ENCODE measurements at regions not wholly inside any gene's neighbourhood (a gene's known extent, or its start where the extent isn't known, plus 50 kb on each side); places are given as distances from the start of the nearest gene placed in this dataset.
A peak's percentile ranks its signal among the peaks of the same experiment; 100 is the strongest.

GRCh38 chr12:89280833-89281538 lies 71.3 kb downstream of the DUSP6 start:
- no peaks in the 10 kb centered on the region for H3K27me3 ChIP-seq (ENCODE audit: control insufficient read depth in 3 of 3, insufficient read depth in 3 of 3, low read depth in 1 of 3, low read length in 3 of 3)
- H3K27ac ChIP-seq (replicated peaks; ENCODE audit: low read length), result no peak overlapping the region
- H3K4me1 ChIP-seq (ENCODE audit: control insufficient read depth in 2 of 2, insufficient read depth in 1 of 2, low read depth in 1 of 2, low read length in 2 of 2), result peaks cover 2 to 9% of the 10 kb centered on the region in 2 donors
- H4K91ac ChIP-seq (ENCODE audit: low read depth, low read length, poor library complexity), result no peak overlapping the region
- no peak for DNase-seq (ENCODE audit: low spot score)
- H2BK12ac ChIP-seq (ENCODE audit: low read length), result no peak overlapping the region
- H3K36me3 ChIP-seq (replicated peaks in 1 of 2; ENCODE audit: control insufficient read depth in 2 of 2, insufficient read depth in 2 of 2, low read length in 2 of 2), result no peaks in the 10 kb centered on the region
- no peak overlapping the region for H2BK15ac ChIP-seq (ENCODE audit: low read length)
- H3K14ac ChIP-seq (ENCODE audit: low read length), result no peak overlapping the region
- no peak overlapping the region for H3K4ac ChIP-seq (ENCODE audit: low read length)
- no peak overlapping the region for H3K9ac ChIP-seq (ENCODE audit: low read depth, low read length, poor library complexity)
- H3K18ac ChIP-seq (ENCODE audit: low read length), result no peak overlapping the region
- no peaks in the 10 kb centered on the region for H3K9me3 ChIP-seq (replicated peaks in 1 of 2; ENCODE audit: control insufficient read depth in 2 of 2, insufficient read depth in 1 of 2, low read depth in 1 of 2, low read length in 2 of 2)
- no peak overlapping the region for H2AK5ac ChIP-seq (ENCODE audit: low read depth, low read length)
- no peak overlapping the region for H2BK5ac ChIP-seq (ENCODE audit: low read length)
- peak overlapping the region in 1 of 2 donors; percentile 4 for H3K4me3 ChIP-seq (ENCODE audit: low read length in 2 of 2)
- WGBS, 2 donors (ENCODE audit: extremely low coverage in 2 of 2, insufficient read length in 2 of 2, insufficient replicate concordance in 1 of 2), result no CpG with 5 or more reads among the region's 5 CpGs
- H4K8ac ChIP-seq (ENCODE audit: low read depth, low read length), result no peak overlapping the region
- H2BK120ac ChIP-seq (ENCODE audit: low read depth, low read length), result no peak overlapping the region
- H2AFZ ChIP-seq (ENCODE audit: low read length), result peak overlapping the region; percentile 82
- no peaks in the 10 kb centered on the region for H3K79me1 ChIP-seq (ENCODE audit: low read depth, low read length)
- no peak overlapping the region for H3K4me2 ChIP-seq (ENCODE audit: insufficient read depth, low read length, poor library complexity, severe bottlenecking)
- no peak overlapping the region for H3K23ac ChIP-seq (ENCODE audit: low read depth, low read length, poor library complexity)

- Histone ChIP-seq H2AK5ac (ENCODE audit: low read depth, low read length) (no peak overlapping the region), H4K91ac (ENCODE audit: low read depth, low read length, poor library complexity) (no peak overlapping the region), H3K14ac (ENCODE audit: low read length) (no peak overlapping the region), H3K79me1 (ENCODE audit: low read depth, low read length) (no peaks in the 10 kb centered on the region), H3K36me3 (replicated peaks in 1 of 2; ENCODE audit: control insufficient read depth in 2 of 2, insufficient read depth in 2 of 2, low read length in 2 of 2) (no peaks in the 10 kb centered on the region), H3K4ac (ENCODE audit: low read length) (no peak overlapping the region), H3K18ac (ENCODE audit: low read length) (no peak overlapping the region), H4K8ac (ENCODE audit: low read depth, low read length) (no peak overlapping the region), H2BK5ac (ENCODE audit: low read length) (no peak overlapping the region), H3K4me1 (ENCODE audit: control insufficient read depth in 2 of 2, insufficient read depth in 1 of 2, low read depth in 1 of 2, low read length in 2 of 2) (peaks cover 2 to 9% of the 10 kb centered on the region in 2 donors), H3K27ac (replicated peaks; ENCODE audit: low read length) (no peak overlapping the region), H3K4me2 (ENCODE audit: insufficient read depth, low read length, poor library complexity, severe bottlenecking) (no peak overlapping the region), H2BK12ac (ENCODE audit: low read length) (no peak overlapping the region), H2BK120ac (ENCODE audit: low read depth, low read length) (no peak overlapping the region), H3K27me3 (ENCODE audit: control insufficient read depth in 3 of 3, insufficient read depth in 3 of 3, low read depth in 1 of 3, low read length in 3 of 3) (no peaks in the 10 kb centered on the region), H3K9me3 (replicated peaks in 1 of 2; ENCODE audit: control insufficient read depth in 2 of 2, insufficient read depth in 1 of 2, low read depth in 1 of 2, low read length in 2 of 2) (no peaks in the 10 kb centered on the region), H2BK15ac (ENCODE audit: low read length) (no peak overlapping the region), H2AFZ (ENCODE audit: low read length) (no peak overlapping the region), H3K9ac (ENCODE audit: low read depth, low read length, poor library complexity) (no peak overlapping the region), H3K4me3 (ENCODE audit: low read length in 2 of 2) (no peak overlapping the region), H3K23ac (ENCODE audit: low read depth, low read length, poor library complexity) (no peak overlapping the region)
- no CpG with 5 or more reads among the region's 4 CpGs for WGBS, 2 donors (ENCODE audit: extremely low coverage in 2 of 2, insufficient read length in 2 of 2, insufficient replicate concordance in 1 of 2)
- DNase-seq (ENCODE audit: low spot score), result no peak
Observed at GRCh38 chr12:89279499-89279898, 72.8 kb downstream of the DUSP6 start.

- no peak overlapping the region for H4K91ac ChIP-seq (ENCODE audit: low read depth, low read length, poor library complexity)
- no peak overlapping the region for H3K27ac ChIP-seq (replicated peaks; ENCODE audit: low read length)
- no peak overlapping the region for H3K4me2 ChIP-seq (ENCODE audit: insufficient read depth, low read length, poor library complexity, severe bottlenecking)
- no peak overlapping the region for H3K14ac ChIP-seq (ENCODE audit: low read length)
- no peaks in the 10 kb centered on the region for H3K27me3 ChIP-seq (ENCODE audit: control insufficient read depth in 3 of 3, insufficient read depth in 3 of 3, low read depth in 1 of 3, low read length in 3 of 3)
- H3K79me1 ChIP-seq (ENCODE audit: low read depth, low read length), result no peaks in the 10 kb centered on the region
- H2BK5ac ChIP-seq (ENCODE audit: low read length), result no peak overlapping the region
- no peak overlapping the region for H3K18ac ChIP-seq (ENCODE audit: low read length)
- H3K4me1 ChIP-seq (ENCODE audit: control insufficient read depth in 2 of 2, insufficient read depth in 1 of 2, low read depth in 1 of 2, low read length in 2 of 2), result peaks cover 2 to 9% of the 10 kb centered on the region in 2 donors
- no peak for DNase-seq (ENCODE audit: low spot score)
- H3K4ac ChIP-seq (ENCODE audit: low read length), result no peak overlapping the region
- no peak overlapping the region for H4K8ac ChIP-seq (ENCODE audit: low read depth, low read length)
- H3K23ac ChIP-seq (ENCODE audit: low read depth, low read length, poor library complexity), result no peak overlapping the region
- no peak overlapping the region for H2AK5ac ChIP-seq (ENCODE audit: low read depth, low read length)
- no peak overlapping the region for H2BK120ac ChIP-seq (ENCODE audit: low read depth, low read length)
- no peaks in the 10 kb centered on the region for H3K36me3 ChIP-seq (replicated peaks in 1 of 2; ENCODE audit: control insufficient read depth in 2 of 2, insufficient read depth in 2 of 2, low read length in 2 of 2)
- WGBS, 2 donors (ENCODE audit: extremely low coverage in 2 of 2, insufficient read length in 2 of 2, insufficient replicate concordance in 1 of 2), result no CpG with 5 or more reads among the region's 6 CpGs
- H2AFZ ChIP-seq (ENCODE audit: low read length), result no peak overlapping the region
- H3K4me3 ChIP-seq (ENCODE audit: low read length in 2 of 2), result no peak overlapping the region
- no peak overlapping the region for H2BK12ac ChIP-seq (ENCODE audit: low read length)
- H2BK15ac ChIP-seq (ENCODE audit: low read length), result no peak overlapping the region
- no peaks in the 10 kb centered on the region for H3K9me3 ChIP-seq (replicated peaks in 1 of 2; ENCODE audit: control insufficient read depth in 2 of 2, insufficient read depth in 1 of 2, low read depth in 1 of 2, low read length in 2 of 2)
- H3K9ac ChIP-seq (ENCODE audit: low read depth, low read length, poor library complexity), result no peak overlapping the region
Observed at GRCh38 chr12:89278862-89279261, 73.4 kb downstream of the DUSP6 start.

- H2AK5ac ChIP-seq (ENCODE audit: low read depth, low read length), result no peak overlapping the region
Observed at GRCh38 chr12:89278169-89278568, 74.1 kb downstream of the DUSP6 start.

More at GRCh38 chr12:89278169-89278568, 74.1 kb downstream of the DUSP6 start:
- Histone ChIP-seq H3K9me3 (replicated peaks in 1 of 2; ENCODE audit: control insufficient read depth in 2 of 2, insufficient read depth in 1 of 2, low read depth in 1 of 2, low read length in 2 of 2) (no peaks in the 10 kb centered on the region), H3K4me2 (ENCODE audit: insufficient read depth, low read length, poor library complexity, severe bottlenecking) (no peak overlapping the region), H3K4me3 (ENCODE audit: low read length in 2 of 2) (no peak overlapping the region), H2BK120ac (ENCODE audit: low read depth, low read length) (no peak overlapping the region), H3K14ac (ENCODE audit: low read length) (no peak overlapping the region), H4K8ac (ENCODE audit: low read depth, low read length) (no peak overlapping the region), H3K23ac (ENCODE audit: low read depth, low read length, poor library complexity) (no peak overlapping the region), H2BK5ac (ENCODE audit: low read length) (no peak overlapping the region), H2BK12ac (ENCODE audit: low read length) (no peak overlapping the region), H3K18ac (ENCODE audit: low read length) (no peak overlapping the region), H3K9ac (ENCODE audit: low read depth, low read length, poor library complexity) (no peak overlapping the region), H3K4ac (ENCODE audit: low read length) (no peak overlapping the region), H3K27ac (replicated peaks; ENCODE audit: low read length) (no peak overlapping the region), H2BK15ac (ENCODE audit: low read length) (no peak overlapping the region), H3K79me1 (ENCODE audit: low read depth, low read length) (no peaks in the 10 kb centered on the region), H3K36me3 (replicated peaks in 1 of 2; ENCODE audit: control insufficient read depth in 2 of 2, insufficient read depth in 2 of 2, low read length in 2 of 2) (no peaks in the 10 kb centered on the region), H3K27me3 (ENCODE audit: control insufficient read depth in 3 of 3, insufficient read depth in 3 of 3, low read depth in 1 of 3, low read length in 3 of 3) (no peaks in the 10 kb centered on the region), H2AFZ (ENCODE audit: low read length) (no peak overlapping the region), H3K4me1 (ENCODE audit: control insufficient read depth in 2 of 2, insufficient read depth in 1 of 2, low read depth in 1 of 2, low read length in 2 of 2) (peaks cover 2 to 9% of the 10 kb centered on the region in 2 donors), H4K91ac (ENCODE audit: low read depth, low read length, poor library complexity) (no peak overlapping the region)
- DNase-seq (ENCODE audit: low spot score), result no peak
- no CpG with 5 or more reads among the region's 4 CpGs for WGBS, 2 donors (ENCODE audit: extremely low coverage in 2 of 2, insufficient read length in 2 of 2, insufficient replicate concordance in 1 of 2)

Data from neuronal stem cell (in vitro differentiated cells).